HCT116 (cell line): ENCODE measurements at regions not wholly inside any gene's neighbourhood (a gene's known extent, or its start where the extent isn't known, plus 50 kb on each side); places are given as distances from the start of the nearest gene placed in this dataset.

Experiments
- EGR1 ChIP-seq: IDR thresholded peaks from 2 replicates; pipeline ENCODE4 v1.6.1; 2012; ENCODE audit warnings: low read depth
- EZH2 ChIP-seq: fragments of 200-600 bp; sonication (generic); IDR thresholded peaks from 2 replicates; pipeline ENCODE4 v1.6.1; 2017; ENCODE audit warnings: antibody characterized with exemption, mixed run types
- EZH2phosphoT487 ChIP-seq: fragments of 200-600 bp; IDR thresholded peaks from 2 replicates; pipeline ENCODE4 v1.6.1; 2018; ENCODE audit warnings: antibody characterized with exemption, borderline replicate concordance
- FOSL1 ChIP-seq: IDR thresholded peaks from 2 replicates; pipeline ENCODE4 v1.6.1; 2012; ENCODE audit warnings: low read depth
- JUND ChIP-seq: IDR thresholded peaks from 2 replicates; pipeline ENCODE4 v1.6.1; 2012
- POLR2A ChIP-seq: IDR thresholded peaks from 2 replicates; pipeline ENCODE4 v1.7.0; 2011; ENCODE audit warnings: borderline replicate concordance; ENCODE audit not compliant: insufficient read depth, insufficient read length; ENCODE audit errors: extremely low read depth
- POLR2AphosphoS5 ChIP-seq: IDR thresholded peaks from 2 replicates; pipeline ENCODE4 v1.6.1; 2011; ENCODE audit warnings: mild to moderate bottlenecking, low read depth, low read length, moderate library complexity
- ZFX ChIP-seq: fragments of 450-650 bp; IDR thresholded peaks from 2 replicates; pipeline ENCODE4 v1.6.1; 2017
- TF ChIP-seq, protein P1 (sequence below), 3 experiments: fragments of 200-600 bp in 1 of 3; sonication (generic) in 1 of 3; IDR thresholded peaks in 2 of 3; conservative IDR thresholded peaks in 1 of 3; 2 replicates each; pipeline ENCODE4 v1.5.1; 2012 to 2017; ENCODE audit warnings: low read depth in 2 of 3, low read length in 2 of 3, antibody characterized with exemption in 1 of 3, borderline replicate concordance in 1 of 3, control low read depth in 1 of 3, mild to moderate bottlenecking in 1 of 3, mixed read lengths in 1 of 3, mixed run types in 1 of 3, moderate library complexity in 1 of 3; ENCODE audit not compliant: insufficient read depth in 1 of 3
- TF ChIP-seq, protein P2 (sequence below): IDR thresholded peaks from 2 replicates; pipeline ENCODE4 v1.6.1; 2012

DNA sequence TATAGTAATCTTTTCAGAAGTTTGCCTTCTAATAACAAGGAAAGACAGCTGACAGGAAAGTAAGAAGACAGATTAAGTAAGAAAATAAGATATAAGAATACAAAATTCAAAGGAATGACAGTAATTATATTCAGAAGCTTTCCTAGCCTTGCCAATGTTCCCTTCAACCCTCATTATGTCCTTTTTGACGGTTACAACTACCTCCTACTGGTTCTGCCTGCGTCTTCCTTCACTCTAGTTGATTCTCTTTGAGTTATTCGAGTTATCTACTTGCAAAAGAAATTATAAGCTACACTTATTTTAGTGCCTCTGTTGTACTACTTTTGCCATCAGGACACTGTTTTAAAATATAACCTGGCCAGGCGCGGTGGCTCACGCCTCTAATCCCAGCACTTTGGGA is 218.9 kb upstream of the GYPC start:
- TF ChIP-seq EZH2 (no peak), EZH2phosphoT487 (no peak), JUND (no peak), POLR2A (no peak), FOSL1 (no peak), POLR2AphosphoS5 (no peak), EGR1 (no peak), ZFX (no peak)
- TF ChIP-seq, protein P1, sequence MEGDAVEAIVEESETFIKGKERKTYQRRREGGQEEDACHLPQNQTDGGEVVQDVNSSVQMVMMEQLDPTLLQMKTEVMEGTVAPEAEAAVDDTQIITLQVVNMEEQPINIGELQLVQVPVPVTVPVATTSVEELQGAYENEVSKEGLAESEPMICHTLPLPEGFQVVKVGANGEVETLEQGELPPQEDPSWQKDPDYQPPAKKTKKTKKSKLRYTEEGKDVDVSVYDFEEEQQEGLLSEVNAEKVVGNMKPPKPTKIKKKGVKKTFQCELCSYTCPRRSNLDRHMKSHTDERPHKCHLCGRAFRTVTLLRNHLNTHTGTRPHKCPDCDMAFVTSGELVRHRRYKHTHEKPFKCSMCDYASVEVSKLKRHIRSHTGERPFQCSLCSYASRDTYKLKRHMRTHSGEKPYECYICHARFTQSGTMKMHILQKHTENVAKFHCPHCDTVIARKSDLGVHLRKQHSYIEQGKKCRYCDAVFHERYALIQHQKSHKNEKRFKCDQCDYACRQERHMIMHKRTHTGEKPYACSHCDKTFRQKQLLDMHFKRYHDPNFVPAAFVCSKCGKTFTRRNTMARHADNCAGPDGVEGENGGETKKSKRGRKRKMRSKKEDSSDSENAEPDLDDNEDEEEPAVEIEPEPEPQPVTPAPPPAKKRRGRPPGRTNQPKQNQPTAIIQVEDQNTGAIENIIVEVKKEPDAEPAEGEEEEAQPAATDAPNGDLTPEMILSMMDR (IDR thresholded peaks at IDR 0.05 in 2 of 3, conservative IDR thresholded peaks at IDR 0.05 in 1 of 3; ENCODE audit: borderline replicate concordance in 1 of 3, insufficient read depth in 1 of 3, low read depth in 2 of 3, low read length in 2 of 3), result no peak
- TF ChIP-seq, protein P2, sequence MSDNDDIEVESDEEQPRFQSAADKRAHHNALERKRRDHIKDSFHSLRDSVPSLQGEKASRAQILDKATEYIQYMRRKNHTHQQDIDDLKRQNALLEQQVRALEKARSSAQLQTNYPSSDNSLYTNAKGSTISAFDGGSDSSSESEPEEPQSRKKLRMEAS, result no peak
